Fibroblast of lung (primary cell): ENCODE measurements at regions not wholly inside any gene's neighbourhood (a gene's known extent, or its start where the extent isn't known, plus 50 kb on each side); places are given as distances from the start of the nearest gene placed in this dataset.

Experiments used
- CTCF ChIP-seq, 2 donors: IDR thresholded peaks in 1 of 2; conservative IDR thresholded peaks in 1 of 2; 1 replicate in 1 of 2; 2 replicates in 1 of 2; pipeline ENCODE4 v1.5.1; 2011 to 2012; ENCODE audit warnings: low read length in 2 of 2, control low read depth in 1 of 2, inconsistent platforms in 1 of 2, low read depth in 1 of 2, mild to moderate bottlenecking in 1 of 2
- EZH2 ChIP-seq: IDR thresholded peaks from 2 replicates; pipeline ENCODE4 v1.5.1; 2012; ENCODE audit warnings: low read length, control low read depth, mild to moderate bottlenecking; ENCODE audit errors: missing control alignments

GRCh38 chr3:70614111-70614510 is 301.7 kb upstream of the MDFIC2 start:
- no peak for TF ChIP-seq CTCF (conservative IDR thresholded peaks at IDR 0.05 in 1 of 2, IDR thresholded peaks at IDR 0.05 in 1 of 2; ENCODE audit: low read depth in 1 of 2, low read length in 2 of 2)
- no peak for TF ChIP-seq EZH2
